Astrocyte (in vitro differentiated cells and primary cell): ENCODE measurements at regions not wholly inside any gene's neighbourhood (a gene's known extent, or its start where the extent isn't known, plus 50 kb on each side); places are given as distances from the start of the nearest gene placed in this dataset.

ENCODE experiments used
- DNase-seq: peaks from one replicate; pipeline ENCODE4 v3.0.0-alpha.2; 2010; ENCODE audit warnings: low read depth
- FAIRE-seq: peaks from 2 replicates; lab custom pipeline; 2011; peaks lifted over from hg19 to GRCh38; lab: Jason Lieb, UNC
- H2AFZ ChIP-seq: 2 replicates; pipeline ENCODE4 v1.6.0; 2012; ENCODE audit warnings: low read depth, low read length, inconsistent platforms
- H3K27ac ChIP-seq: 2 replicates; pipeline ENCODE4 v1.5.1; 2011; ENCODE audit warnings: low read depth, low read length, inconsistent platforms
- H3K27me3 ChIP-seq: 2 replicates; pipeline ENCODE4 v1.6.0; 2011; ENCODE audit warnings: low read length, inconsistent platforms; ENCODE audit not compliant: insufficient read depth
- H3K36me3 ChIP-seq: 2 replicates; pipeline ENCODE4 v1.5.1; 2011; ENCODE audit warnings: low read length, inconsistent platforms; ENCODE audit not compliant: insufficient read depth
- H3K4me1 ChIP-seq: 2 replicates; pipeline ENCODE4 v1.5.1; 2011; ENCODE audit warnings: low read length, inconsistent platforms; ENCODE audit not compliant: insufficient read depth
- H3K4me2 ChIP-seq: 2 replicates; pipeline ENCODE4 v1.6.0; 2012; ENCODE audit warnings: low read length, inconsistent platforms
- H3K4me3 ChIP-seq: 2 replicates; pipeline ENCODE4 v1.5.1; 2011; ENCODE audit warnings: low read depth, mild to moderate bottlenecking, low read length, inconsistent platforms; ENCODE audit not compliant: insufficient read depth
- H3K79me2 ChIP-seq: 2 replicates; pipeline ENCODE4 v1.6.0; 2012; ENCODE audit warnings: mild to moderate bottlenecking, low read length, inconsistent platforms; ENCODE audit not compliant: insufficient read depth
- H3K9ac ChIP-seq: 2 replicates; pipeline ENCODE4 v1.6.0; 2012; ENCODE audit warnings: mild to moderate bottlenecking, low read length, inconsistent platforms
- H3K9me3 ChIP-seq: 2 replicates; pipeline ENCODE4 v1.5.1; 2012; ENCODE audit warnings: low read depth, mild to moderate bottlenecking, low read length, inconsistent platforms; ENCODE audit not compliant: insufficient read depth
- H4K20me1 ChIP-seq: 2 replicates; pipeline ENCODE4 v1.6.0; 2012; ENCODE audit warnings: low read length, inconsistent platforms; ENCODE audit not compliant: insufficient read depth
- H3K27ac Mint-ChIP-seq: one replicate; pipeline ENCODE4 v1.8.0; 2021; ENCODE audit warnings: mild to moderate bottlenecking, mixed read lengths; ENCODE audit not compliant: unreplicated experiment
- H3K27me3 Mint-ChIP-seq: one replicate; pipeline ENCODE4 v1.8.0; 2021; ENCODE audit warnings: low read depth, mixed read lengths; ENCODE audit not compliant: unreplicated experiment
- H3K36me3 Mint-ChIP-seq: one replicate; pipeline ENCODE4 v1.8.0; 2021; ENCODE audit warnings: low read depth, mixed read lengths; ENCODE audit not compliant: unreplicated experiment
- H3K4me1 Mint-ChIP-seq: one replicate; pipeline ENCODE4 v1.8.0; 2021; ENCODE audit warnings: low read depth, mixed read lengths; ENCODE audit not compliant: unreplicated experiment
- H3K4me3 Mint-ChIP-seq: one replicate; pipeline ENCODE4 v1.8.0; 2021; ENCODE audit warnings: mild to moderate bottlenecking, moderate library complexity, mixed read lengths; ENCODE audit not compliant: unreplicated experiment
- H3K9me3 Mint-ChIP-seq: one replicate; pipeline ENCODE4 v1.8.0; 2021; ENCODE audit warnings: mild to moderate bottlenecking, mixed read lengths; ENCODE audit not compliant: unreplicated experiment
- EZH2 ChIP-seq: IDR thresholded peaks from 2 replicates; pipeline ENCODE4 v1.6.1; 2012; ENCODE audit warnings: mild to moderate bottlenecking, low read length, inconsistent platforms; ENCODE audit not compliant: insufficient read depth
- TF ChIP-seq, protein P1 (sequence below): IDR thresholded peaks from 2 replicates; pipeline ENCODE4 v1.5.1; 2011; ENCODE audit warnings: low read depth, mild to moderate bottlenecking, inconsistent platforms, low read length, moderate library complexity; ENCODE audit not compliant: insufficient read depth

DNA sequence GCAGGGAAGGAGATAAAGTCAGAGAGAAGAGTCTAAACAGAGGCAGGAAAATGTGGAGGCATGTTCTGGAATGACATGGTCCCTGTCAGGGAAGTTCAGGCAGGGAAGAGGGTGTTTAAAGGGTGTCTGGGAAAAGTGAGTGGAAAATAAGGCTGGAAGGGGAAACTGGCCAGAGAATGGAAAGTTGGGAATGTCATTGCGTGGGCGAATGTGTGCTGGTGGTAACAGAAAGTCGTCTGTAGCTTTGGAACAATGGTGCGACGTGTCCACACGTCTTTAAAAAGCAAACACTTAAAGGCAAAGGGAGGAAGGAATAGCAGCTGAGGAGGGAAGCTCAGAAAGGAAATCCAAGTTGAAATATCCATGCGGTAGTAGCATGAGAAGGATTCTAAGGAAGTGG lies 469.5 kb upstream of the SALL3 start:
- Histone ChIP-seq H4K20me1 (no peaks in the 10 kb centered on the region), H3K27me3 (no peaks in the 10 kb centered on the region), H3K4me3 (no peak overlapping the region), H3K9ac (no peak overlapping the region), H3K27ac (no peak overlapping the region), H3K4me1 (no peaks in the 10 kb centered on the region), H3K9me3 (no peaks in the 10 kb centered on the region), H3K79me2 (no peaks in the 10 kb centered on the region), H3K4me2 (no peak overlapping the region), H3K36me3 (no peaks in the 10 kb centered on the region), H2AFZ (no peak overlapping the region)
- H3K4me1 Mint-ChIP-seq: no peaks in the 10 kb centered on the region
- TF ChIP-seq, protein P1, sequence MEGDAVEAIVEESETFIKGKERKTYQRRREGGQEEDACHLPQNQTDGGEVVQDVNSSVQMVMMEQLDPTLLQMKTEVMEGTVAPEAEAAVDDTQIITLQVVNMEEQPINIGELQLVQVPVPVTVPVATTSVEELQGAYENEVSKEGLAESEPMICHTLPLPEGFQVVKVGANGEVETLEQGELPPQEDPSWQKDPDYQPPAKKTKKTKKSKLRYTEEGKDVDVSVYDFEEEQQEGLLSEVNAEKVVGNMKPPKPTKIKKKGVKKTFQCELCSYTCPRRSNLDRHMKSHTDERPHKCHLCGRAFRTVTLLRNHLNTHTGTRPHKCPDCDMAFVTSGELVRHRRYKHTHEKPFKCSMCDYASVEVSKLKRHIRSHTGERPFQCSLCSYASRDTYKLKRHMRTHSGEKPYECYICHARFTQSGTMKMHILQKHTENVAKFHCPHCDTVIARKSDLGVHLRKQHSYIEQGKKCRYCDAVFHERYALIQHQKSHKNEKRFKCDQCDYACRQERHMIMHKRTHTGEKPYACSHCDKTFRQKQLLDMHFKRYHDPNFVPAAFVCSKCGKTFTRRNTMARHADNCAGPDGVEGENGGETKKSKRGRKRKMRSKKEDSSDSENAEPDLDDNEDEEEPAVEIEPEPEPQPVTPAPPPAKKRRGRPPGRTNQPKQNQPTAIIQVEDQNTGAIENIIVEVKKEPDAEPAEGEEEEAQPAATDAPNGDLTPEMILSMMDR: no peak
- no peak for TF ChIP-seq EZH2
- FAIRE-seq: no peak
- peaks cover 19% of the 10 kb centered on the region for H3K9me3 Mint-ChIP-seq
- no peak for DNase-seq
- no peak overlapping the region for H3K27ac Mint-ChIP-seq
- H3K27me3 Mint-ChIP-seq: peaks cover 2% of the 10 kb centered on the region
- no peaks in the 10 kb centered on the region for H3K36me3 Mint-ChIP-seq
- no peak overlapping the region for H3K4me3 Mint-ChIP-seq

DNA sequence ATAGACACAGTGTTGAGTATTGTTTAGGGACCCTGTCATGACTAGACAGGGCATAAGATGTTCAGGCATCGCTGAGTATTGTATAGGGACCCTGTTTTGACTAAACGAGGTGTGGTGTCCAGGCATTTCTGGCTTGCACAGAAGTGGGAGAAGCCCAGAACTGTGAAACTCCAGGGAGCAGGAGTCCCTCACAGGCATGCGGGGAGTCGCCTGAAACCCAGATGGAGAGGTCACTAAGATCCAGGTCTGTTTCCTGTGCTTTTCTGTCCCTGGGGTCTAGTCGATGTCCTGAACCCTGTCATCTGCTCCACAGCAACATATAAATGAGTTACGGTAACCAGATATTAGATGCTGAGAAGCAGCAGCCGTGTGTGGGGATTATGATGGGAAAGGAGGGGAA lies 469.0 kb upstream of the SALL3 start:
- Histone ChIP-seq H4K20me1 (no peaks in the 10 kb centered on the region), H3K9ac (no peak overlapping the region), H3K79me2 (no peaks in the 10 kb centered on the region), H3K27me3 (no peaks in the 10 kb centered on the region), H3K9me3 (no peaks in the 10 kb centered on the region), H3K27ac (no peak overlapping the region), H3K36me3 (no peaks in the 10 kb centered on the region), H3K4me3 (no peak overlapping the region), H3K4me2 (no peak overlapping the region), H3K4me1 (no peaks in the 10 kb centered on the region), H2AFZ (no peak overlapping the region)
- Mint-ChIP-seq H3K4me3 (no peak overlapping the region), H3K36me3 (no peaks in the 10 kb centered on the region), H3K9me3 (peaks cover 19% of the 10 kb centered on the region), H3K27me3 (peaks cover 2% of the 10 kb centered on the region), H3K27ac (no peak overlapping the region), H3K4me1 (no peaks in the 10 kb centered on the region)
- FAIRE-seq (no peak), DNase-seq (no peak)
- TF ChIP-seq, protein P1: no peak
- no peak for TF ChIP-seq EZH2

DNA sequence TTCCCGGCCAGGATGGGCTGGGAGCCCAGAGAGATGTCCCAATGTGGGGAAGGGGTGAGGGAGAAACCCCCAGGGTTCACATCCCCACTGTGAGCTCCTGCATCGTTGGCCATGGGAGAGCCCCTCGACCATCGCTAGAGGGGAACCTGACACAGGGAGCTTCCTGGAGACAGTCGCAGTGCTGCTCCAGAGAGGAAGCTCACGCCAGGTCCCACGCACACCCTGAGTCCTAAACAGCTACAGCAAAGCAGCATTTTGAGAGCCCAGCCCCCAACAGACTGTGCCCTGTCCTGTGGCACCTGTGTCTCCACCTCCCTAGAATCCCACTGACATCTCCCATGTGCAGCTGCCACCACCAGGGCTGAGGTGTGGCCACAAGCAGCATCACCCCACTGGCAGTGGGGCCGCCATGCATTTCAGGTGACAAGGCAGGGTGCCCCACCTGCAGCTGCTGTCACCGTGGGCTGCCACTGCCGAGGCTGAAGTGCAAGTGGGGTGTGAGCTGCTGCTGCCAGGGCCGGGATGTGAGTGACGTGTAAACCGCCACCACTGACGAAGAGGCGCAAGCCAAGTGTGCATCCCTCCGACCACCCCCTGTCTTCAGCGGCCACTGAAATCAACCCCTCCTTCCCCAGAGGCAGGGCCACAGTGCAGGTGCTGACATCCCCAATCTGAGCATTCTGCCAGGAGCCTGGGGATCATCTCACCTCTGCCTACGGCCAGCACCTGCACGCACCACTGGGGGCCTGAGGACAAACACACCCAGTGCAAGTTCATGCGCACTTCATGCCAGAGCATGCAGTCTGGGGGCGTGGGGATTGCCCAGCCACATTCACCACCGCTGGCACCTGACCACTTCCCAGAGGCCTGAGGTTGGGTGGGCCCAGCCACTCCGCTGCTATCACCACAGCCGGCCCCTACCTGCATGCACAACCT lies 467.7 kb upstream of the SALL3 start:
- Histone ChIP-seq H4K20me1 (no peaks in the 10 kb centered on the region), H3K27ac (no peak overlapping the region), H3K79me2 (no peaks in the 10 kb centered on the region), H3K4me1 (no peaks in the 10 kb centered on the region), H3K4me3 (no peak overlapping the region), H3K36me3 (no peaks in the 10 kb centered on the region), H3K27me3 (no peaks in the 10 kb centered on the region), H3K4me2 (no peak overlapping the region), H3K9ac (no peak overlapping the region), H3K9me3 (no peaks in the 10 kb centered on the region), H2AFZ (no peak overlapping the region)
- peaks cover 2% of the 10 kb centered on the region for H3K27me3 Mint-ChIP-seq
- H3K4me1 Mint-ChIP-seq: no peaks in the 10 kb centered on the region
- FAIRE-seq (no peak), DNase-seq (no peak)
- TF ChIP-seq, protein P1: no peak
- no peak for TF ChIP-seq EZH2
- H3K4me3 Mint-ChIP-seq: no peak overlapping the region
- H3K36me3 Mint-ChIP-seq: no peaks in the 10 kb centered on the region
- peaks cover 12% of the 10 kb centered on the region for H3K9me3 Mint-ChIP-seq
- H3K27ac Mint-ChIP-seq: no peak overlapping the region
